ENCODE measurements at regions not wholly inside any gene's neighbourhood (a gene's known extent, or its start where the extent isn't known, plus 50 kb on each side); places are given as distances from the start of the nearest gene placed in this dataset.

GRCh38 chr2:65715323-65715722, 282.9 kb upstream of the SPRED2 start:
- H3K9me3 Mint-ChIP-seq = no peaks in the 10 kb centered on the region
- H3K36me3 Mint-ChIP-seq (ENCODE audit: low read depth) = no peaks in the 10 kb centered on the region
- no peak overlapping the region for H3K4me3 Mint-ChIP-seq
- no peak overlapping the region for H3K27ac Mint-ChIP-seq
- no peaks in the 10 kb centered on the region for H3K27me3 Mint-ChIP-seq (ENCODE audit: low read depth)
- no peak for TF ChIP-seq CTCF (IDR thresholded peaks at IDR 0.05; ENCODE audit: unreplicated experiment in 3 of 3)
- peaks cover 13% of the 10 kb centered on the region for H3K4me1 Mint-ChIP-seq

GRCh38 chr2:65714866-65715265, 282.5 kb upstream of the SPRED2 start:
- Mint-ChIP-seq H3K36me3 (ENCODE audit: low read depth) (no peaks in the 10 kb centered on the region), H3K9me3 (no peaks in the 10 kb centered on the region), H3K27me3 (ENCODE audit: low read depth) (no peaks in the 10 kb centered on the region), H3K4me3 (no peak overlapping the region), H3K4me1 (peaks cover 13% of the 10 kb centered on the region), H3K27ac (no peak overlapping the region)
- no peak for TF ChIP-seq CTCF (IDR thresholded peaks at IDR 0.05; ENCODE audit: unreplicated experiment in 3 of 3)

GRCh38 chr2:65711863-65712262, 279.5 kb upstream of the SPRED2 start:
- TF ChIP-seq CTCF (IDR thresholded peaks at IDR 0.05; ENCODE audit: unreplicated experiment in 3 of 3) = no peak
- Mint-ChIP-seq H3K4me1 (peaks cover 3% of the 10 kb centered on the region), H3K4me3 (no peak overlapping the region), H3K36me3 (ENCODE audit: low read depth) (no peaks in the 10 kb centered on the region), H3K27ac (no peak overlapping the region), H3K27me3 (ENCODE audit: low read depth) (no peaks in the 10 kb centered on the region), H3K9me3 (peaks cover 4% of the 10 kb centered on the region)

- H3K36me3 Mint-ChIP-seq (ENCODE audit: low read depth) = no peaks in the 10 kb centered on the region
These were observed 278.4 kb upstream of the SPRED2 start for GRCh38 chr2:65710779-65711295.

GRCh38 chr2:65710356-65710755, 278.0 kb upstream of the SPRED2 start:
- no peak for TF ChIP-seq CTCF (IDR thresholded peaks at IDR 0.05; ENCODE audit: unreplicated experiment in 3 of 3)
- peaks cover 6% of the 10 kb centered on the region for H3K9me3 Mint-ChIP-seq
- no peaks in the 10 kb centered on the region for H3K27me3 Mint-ChIP-seq (ENCODE audit: low read depth)
- no peaks in the 10 kb centered on the region for H3K4me1 Mint-ChIP-seq
- H3K27ac Mint-ChIP-seq = no peak overlapping the region
- no peaks in the 10 kb centered on the region for H3K36me3 Mint-ChIP-seq (ENCODE audit: low read depth)
- no peak overlapping the region for H3K4me3 Mint-ChIP-seq

More at GRCh38 chr2:65710779-65711295, 278.4 kb upstream of the SPRED2 start:
- no peak overlapping the region for H3K4me3 Mint-ChIP-seq
- no peak overlapping the region for H3K27ac Mint-ChIP-seq
- no peak for TF ChIP-seq CTCF (IDR thresholded peaks at IDR 0.05; ENCODE audit: unreplicated experiment in 3 of 3)
- peaks cover 6% of the 10 kb centered on the region for H3K9me3 Mint-ChIP-seq
- no peaks in the 10 kb centered on the region for H3K4me1 Mint-ChIP-seq
- H3K27me3 Mint-ChIP-seq (ENCODE audit: low read depth) = no peaks in the 10 kb centered on the region

- H3K36me3 Mint-ChIP-seq (ENCODE audit: low read depth) = no peaks in the 10 kb centered on the region
- no peak overlapping the region for H3K4me3 Mint-ChIP-seq
- H3K4me1 Mint-ChIP-seq = no peaks in the 10 kb centered on the region
- H3K27me3 Mint-ChIP-seq (ENCODE audit: low read depth) = no peaks in the 10 kb centered on the region
- TF ChIP-seq CTCF (IDR thresholded peaks at IDR 0.05; ENCODE audit: unreplicated experiment in 3 of 3) = no peak
- H3K9me3 Mint-ChIP-seq = peaks cover 8% of the 10 kb centered on the region
- no peak overlapping the region for H3K27ac Mint-ChIP-seq
These were observed 275.7 kb upstream of the SPRED2 start for GRCh38 chr2:65708086-65708485.

All from nephron (organoid).